K562 (cell line): ENCODE measurements at regions not wholly inside any gene's neighbourhood (a gene's known extent, or its start where the extent isn't known, plus 50 kb on each side); places are given as distances from the start of the nearest gene placed in this dataset.

Experiments
- ATAC-seq: fragments of 200-7000 bp; cut with Tn5 transposase; 3 replicates; pipeline ENCODE4 v1.9.1; 2020; ENCODE audit warnings: moderate library complexity
- BruUV-seq: library from RNA; stranded (reverse); fragments of 400-500 nt; replicated peaks from 2 replicates; lab custom pipeline; 2021; lab: Mats Ljungman, UMichigan
- CTCF ChIA-PET: fragments of 300-600 bp; formaldehyde crosslinking; extraction: SDS; loops from one replicate; lab custom pipeline; 2021; ENCODE audit warnings: low intra/inter-chr PET ratio; lab: Yijun Ruan, JAX
- POLR2A ChIA-PET: fragments of 300-600, 350-650 bp; sonication (Branson Sonifier 250); formaldehyde crosslinking; extraction: SDS; loops from one replicate; lab custom pipeline; 2021; ENCODE audit warnings: antibody characterized with exemption, inconsistent platforms; lab: Yijun Ruan, JAX
- DNase-seq, 4 experiments: peaks; one replicate each; pipeline versions ENCODE4 v3.0.0 to v3.0.0-alpha.2; 2011 to 2018; ENCODE audit warnings: low spot score in 3 of 4, mixed read lengths in 3 of 4; ENCODE audit errors: extremely low read depth in 1 of 4
- FAIRE-seq: peaks from 2 replicates; lab custom pipeline; 2011; peaks lifted over from hg19 to GRCh38; lab: Jason Lieb, UNC
- H2AFZ ChIP-seq: 2 replicates; pipeline ENCODE4 v1.6.0; 2011; ENCODE audit warnings: low read depth, low read length, control low read depth, inconsistent platforms
- H3K27ac ChIP-seq: fragments of 200-600 bp; 3 replicates; pipeline ENCODE4 v1.8.0; 2011; ENCODE audit warnings: low read depth, mild to moderate bottlenecking, control low read depth, inconsistent platforms, low read length, moderate library complexity, mixed read lengths; ENCODE audit errors: extremely low read depth
- H3K27me3 ChIP-seq, 2 experiments: fragments of 300-600 bp in 1 of 2; 2 replicates in 1 of 2; 3 replicates in 1 of 2; pipeline versions ENCODE4 v1.6.0 to v1.8.0; 2011; ENCODE audit warnings: inconsistent platforms in 2 of 2, low read length in 2 of 2, mild to moderate bottlenecking in 1 of 2, mixed read lengths in 1 of 2, moderate library complexity in 1 of 2; ENCODE audit not compliant: control insufficient read depth in 2 of 2, insufficient read depth in 2 of 2
- H3K36me3 ChIP-seq: fragments of 300-600 bp; 3 replicates; pipeline ENCODE4 v1.8.0; 2011; ENCODE audit warnings: mild to moderate bottlenecking, low read length, inconsistent platforms; ENCODE audit not compliant: control insufficient read depth, insufficient read depth
- H3K4me1 ChIP-seq, 2 experiments: fragments of 200-600 bp in 1 of 2; replicated peaks in 1 of 2; 2 replicates in 1 of 2; 3 replicates in 1 of 2; pipeline versions ENCODE4 v1.5.1 to v1.8.0; 2011; ENCODE audit warnings: inconsistent platforms in 2 of 2, low read length in 2 of 2, mild to moderate bottlenecking in 1 of 2, mixed read lengths in 1 of 2, moderate library complexity in 1 of 2; ENCODE audit not compliant: control insufficient read depth in 2 of 2, insufficient read depth in 2 of 2
- H3K4me2 ChIP-seq: 2 replicates; pipeline ENCODE4 v1.6.1; 2011; ENCODE audit warnings: low read length, control low read depth, inconsistent platforms, mixed read lengths; ENCODE audit not compliant: insufficient read depth
- H3K4me3 ChIP-seq: fragments of 200-600 bp; sonication (generic), shearing (Covaris generic); 2 replicates; pipeline ENCODE4 v1.5.1; 2016; ENCODE audit warnings: control low read depth, inconsistent platforms
- H3K79me2 ChIP-seq: fragments of 200-600 bp; 3 replicates; pipeline ENCODE4 v1.8.0; 2011; ENCODE audit warnings: low read length, inconsistent platforms; ENCODE audit not compliant: control insufficient read depth, insufficient read depth
- H3K9ac ChIP-seq, 2 experiments: 2 replicates each; pipeline versions ENCODE4 v1.6.0 to v1.6.1; 2011; ENCODE audit warnings: low read depth in 2 of 2, low read length in 2 of 2, control low read depth in 1 of 2, inconsistent platforms in 1 of 2, mild to moderate bottlenecking in 1 of 2, mixed read lengths in 1 of 2; ENCODE audit not compliant: insufficient read depth in 1 of 2
- H3K9me1 ChIP-seq: one replicate; pipeline ENCODE4 v1.6.0; 2011; ENCODE audit warnings: inconsistent platforms, mild to moderate bottlenecking, low read length, moderate library complexity; ENCODE audit not compliant: control insufficient read depth, insufficient read depth
- H3K9me3 ChIP-seq: replicated peaks from 2 replicates; pipeline ENCODE4 v1.5.1; 2011; ENCODE audit warnings: low read depth, low read length, inconsistent platforms; ENCODE audit not compliant: control insufficient read depth, insufficient read depth
- H4K20me1 ChIP-seq: replicated peaks from 2 replicates; pipeline ENCODE4 v1.6.1; 2011; ENCODE audit warnings: low read length, inconsistent platforms, mixed read lengths; ENCODE audit not compliant: control insufficient read depth, insufficient read depth
- ARID2 ChIP-seq: fragments of 450-650 bp; IDR thresholded peaks from 2 replicates; pipeline ENCODE4 v1.6.1; 2017; ENCODE audit warnings: antibody characterized with exemption, mild to moderate bottlenecking
- ATF6 ChIP-seq: sonication (generic); formaldehyde crosslinking; IDR thresholded peaks from 2 replicates; pipeline ENCODE4 v1.4.0; 2020; ENCODE audit warnings: mild to moderate bottlenecking, missing genetic modification reagents
- LARP7 ChIP-seq: fragments of 450-650 bp; IDR thresholded peaks from 2 replicates; pipeline ENCODE4 v1.6.1; 2016
- RBM15 ChIP-seq: fragments of 200-400 bp; formaldehyde crosslinking; IDR thresholded peaks from 2 replicates; pipeline ENCODE4 v1.6.1; 2018; ENCODE audit warnings: mild to moderate bottlenecking, low read length, moderate library complexity; ENCODE audit not compliant: insufficient read depth
- TEAD2 ChIP-seq: fragments of 450-650 bp; IDR thresholded peaks from 2 replicates; pipeline ENCODE4 v1.6.1; 2016; ENCODE audit warnings: missing genetic modification characterization, control low read depth, missing compliant biosample characterization
- THRA ChIP-seq: fragments of 450-650 bp; IDR thresholded peaks from 2 replicates; pipeline ENCODE4 v1.6.1; 2017; ENCODE audit warnings: mild to moderate bottlenecking, moderate library complexity
- TRIM28 ChIP-seq: fragments of 450-650 bp; IDR thresholded peaks from 2 replicates; pipeline ENCODE4 v1.6.1; 2017
- ZBTB33 ChIP-seq: sonication (generic); formaldehyde crosslinking; IDR thresholded peaks from 2 replicates; pipeline ENCODE4 v1.8.1; 2023; ENCODE audit warnings: mild to moderate bottlenecking, missing genetic modification reagents
- ZNF133 ChIP-seq: fragments of 250-450 bp; sonication (Bioruptor Pico); IDR thresholded peaks from 2 replicates; pipeline ENCODE4 v1.4.0; 2020; ENCODE audit warnings: mild to moderate bottlenecking
- ZNF217 ChIP-seq: sonication (generic); formaldehyde crosslinking; IDR thresholded peaks from 2 replicates; pipeline ENCODE4 v1.8.0; 2022; ENCODE audit warnings: mild to moderate bottlenecking, missing genetic modification reagents
- ZNF347 ChIP-seq: fragments of 450-650 bp; formaldehyde crosslinking; IDR thresholded peaks from 2 replicates; pipeline ENCODE4 v1.4.0; 2020; ENCODE audit warnings: low read depth, mild to moderate bottlenecking, moderate library complexity
- WGBS: fragments of 100-300 bp; shearing (Covaris generic); methylation state at CpG from one replicate; pipeline ENCODE4 v1.1.6; 2016; ENCODE audit warnings: low coverage, mixed read lengths; ENCODE audit not compliant: insufficient coverage; ENCODE audit errors: missing lambda C conversion rate; 5-methylcytosine and 5-hydroxymethylcytosine counted together
- in situ Hi-C: fragments of 300-500 bp; cut with MboI; formaldehyde crosslinking; loops from 4 replicates; pipeline ENCODE4 v1.15.0; 2018; ENCODE audit warnings: inconsistent platforms, mixed read lengths
- intact Hi-C: fragments of 100-400 bp; cut with micrococcal nuclease; formaldehyde crosslinking; loops from 2 replicates; pipeline ENCODE4 v1.14.2; 2022

- no peak overlapping the region for H3K4me2 ChIP-seq
- 0% methylated on average over 1 of the region's 1 CpG for WGBS
- in situ Hi-C loops (no loop called here), intact Hi-C loops (no loop called here)
- ChIA-PET POLR2A (no interaction called here), CTCF (no interaction called here)
- H3K9me1 ChIP-seq: no peaks in the 10 kb centered on the region
- no peak overlapping the region for H3K27ac ChIP-seq
- H3K4me1 ChIP-seq: no peaks in the 10 kb centered on the region
- H3K27me3 ChIP-seq: no peaks in the 10 kb centered on the region
- FAIRE-seq (no peak), ATAC-seq (no peak), DNase-seq (no peak)
- H3K9ac ChIP-seq: no peak overlapping the region
- BruUV-seq: no TSS peak
- no peak for TF ChIP-seq ZNF347 (CRISPR knock-in tag)
- TF ChIP-seq TRIM28: no peak
- no peak for TF ChIP-seq ZNF217 (CRISPR knock-in tag)
- no peak for TF ChIP-seq ZBTB33
- no peaks in the 10 kb centered on the region for H4K20me1 ChIP-seq
- no peaks in the 10 kb centered on the region for H3K36me3 ChIP-seq
- H3K4me3 ChIP-seq: no peak overlapping the region
- no peaks in the 10 kb centered on the region for H3K79me2 ChIP-seq
- no peaks in the 10 kb centered on the region; the same call in none of the 2 replicates for H3K9me3 ChIP-seq
- H2AFZ ChIP-seq: no peak overlapping the region
These were observed 697.3 kb downstream of the TLR4 start for GRCh38 chr9:118401546-118401945.

GRCh38 chr9:118414676-118415075 is 710.5 kb downstream of the TLR4 start:
- CTCF ChIA-PET: no interaction called here
- no peak for FAIRE-seq
- WGBS: 10% methylated on average over 2 of the region's 2 CpGs
- TF ChIP-seq RBM15: no peak
- no peak for TF ChIP-seq THRA
- TF ChIP-seq ATF6 (CRISPR knock-in tag): no peak
- no peak for TF ChIP-seq ARID2
- no peak for TF ChIP-seq ZNF133
- no peak for TF ChIP-seq TEAD2 (tag)
- TF ChIP-seq LARP7: no peak

More at GRCh38 chr9:118414676-118415075, 710.5 kb downstream of the TLR4 start:
- no peaks in the 10 kb centered on the region for H3K27me3 ChIP-seq
- no TSS peak for BruUV-seq
- POLR2A ChIA-PET: interaction anchor here (0.6 kb wide), 1 partner anchor 14 kb away, joined by 3 read pairs; no protein-coding TSS in a partner anchor
- no peaks in the 10 kb centered on the region for H3K9me1 ChIP-seq
- H3K27ac ChIP-seq: no peak overlapping the region
- no peak overlapping the region for H3K9ac ChIP-seq
- no peak overlapping the region for H3K4me3 ChIP-seq
- intact Hi-C loops: no loop called here
- H3K4me1 ChIP-seq: no peaks in the 10 kb centered on the region
- no peaks in the 10 kb centered on the region for H4K20me1 ChIP-seq
- H3K79me2 ChIP-seq: no peaks in the 10 kb centered on the region
- H3K36me3 ChIP-seq: no peaks in the 10 kb centered on the region
- no peak overlapping the region for H3K4me2 ChIP-seq
- no peak for DNase-seq
- ATAC-seq: no peak
- H2AFZ ChIP-seq: no peak overlapping the region
- no peaks in the 10 kb centered on the region for H3K9me3 ChIP-seq
- in situ Hi-C loops: no loop called here
